ENCODE measurements at regions not wholly inside any gene's neighbourhood (a gene's known extent, or its start where the extent isn't known, plus 50 kb on each side); places are given as distances from the start of the nearest gene placed in this dataset.

DNA sequence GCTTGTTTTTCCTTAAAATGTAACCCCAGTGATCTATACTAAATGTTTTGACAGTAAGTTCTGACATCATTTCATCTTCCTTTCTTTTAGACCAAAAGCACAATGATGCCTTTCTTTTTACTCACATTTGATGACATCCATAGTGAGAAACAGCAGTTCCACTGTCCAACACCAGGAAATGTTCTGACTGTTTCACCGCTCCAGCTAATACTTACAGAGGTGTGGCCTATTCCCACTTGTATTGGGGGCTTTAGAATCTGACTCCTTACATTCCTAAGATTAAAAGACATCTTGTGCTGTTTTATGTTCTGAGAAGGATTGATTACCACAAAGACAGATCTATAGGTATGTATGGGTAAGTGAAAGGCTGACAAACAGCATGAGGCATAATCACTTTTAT lies 1018.2 kb upstream of the PRMT6 start:
- H3K4me3 ChIP-seq (ENCODE audit: low read length): no peak overlapping the region
- H3K4me1 ChIP-seq (ENCODE audit: control insufficient read depth, insufficient read depth, low read length): no peaks in the 10 kb centered on the region
- no peaks in the 10 kb centered on the region for H3K36me3 ChIP-seq (ENCODE audit: control insufficient read depth, insufficient read depth, low read length)
- no peak overlapping the region for H3K9ac ChIP-seq (ENCODE audit: low read length)
- no peaks in the 10 kb centered on the region for H3K27me3 ChIP-seq (ENCODE audit: control insufficient read depth, insufficient read depth, low read length)
- no peak overlapping the region for H3K27ac ChIP-seq (ENCODE audit: low read depth, low read length)

DNA sequence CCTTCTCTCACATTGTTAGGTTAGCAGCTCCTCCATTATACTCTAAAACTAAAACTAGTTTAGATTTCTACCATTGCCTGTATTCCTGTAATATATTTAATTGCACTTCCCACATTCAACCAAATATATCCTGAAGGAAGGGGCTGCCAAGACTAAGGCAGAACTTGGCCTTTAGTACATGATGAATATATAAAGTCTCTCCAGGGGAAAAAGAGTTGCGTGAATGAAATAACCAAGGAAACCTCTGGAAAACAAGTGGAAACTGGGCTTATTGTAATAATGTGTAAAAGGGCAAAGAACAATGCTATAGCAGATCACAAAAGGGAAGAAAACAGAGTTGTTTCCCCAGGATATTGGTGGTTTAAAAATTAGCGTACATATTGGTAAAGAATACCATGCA lies 1012.5 kb upstream of the PRMT6 start:
- H3K27ac ChIP-seq (ENCODE audit: low read depth, low read length): no peak overlapping the region
- H3K4me1 ChIP-seq (ENCODE audit: control insufficient read depth, insufficient read depth, low read length): no peaks in the 10 kb centered on the region
- H3K27me3 ChIP-seq (ENCODE audit: control insufficient read depth, insufficient read depth, low read length): no peaks in the 10 kb centered on the region
- no peak overlapping the region for H3K9ac ChIP-seq (ENCODE audit: low read length)
- no peak overlapping the region for H3K4me3 ChIP-seq (ENCODE audit: low read length)
- H3K36me3 ChIP-seq (ENCODE audit: control insufficient read depth, insufficient read depth, low read length): no peaks in the 10 kb centered on the region

DNA sequence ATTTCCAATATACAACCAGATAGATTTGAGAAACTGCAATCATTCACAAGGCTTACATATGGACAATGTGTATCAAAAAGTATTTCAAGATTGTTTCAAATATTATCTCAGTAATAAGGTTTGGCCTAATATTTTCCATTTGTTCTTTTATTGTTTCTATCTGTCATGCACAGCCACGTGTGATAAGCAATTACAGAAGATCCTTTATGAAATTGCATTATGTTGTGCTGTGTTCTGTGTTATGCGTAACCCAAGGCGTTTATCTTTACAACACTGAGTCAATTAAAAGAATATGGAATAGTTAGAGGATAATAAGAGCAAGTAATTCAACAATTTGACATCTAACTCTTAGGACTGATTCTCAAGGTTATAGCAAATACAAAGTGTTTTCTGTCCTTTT lies 1009.3 kb upstream of the PRMT6 start:
- no peaks in the 10 kb centered on the region for H3K36me3 ChIP-seq (ENCODE audit: control insufficient read depth, insufficient read depth, low read length)
- no peak overlapping the region for H3K9ac ChIP-seq (ENCODE audit: low read length)
- H3K27me3 ChIP-seq (ENCODE audit: control insufficient read depth, insufficient read depth, low read length): no peaks in the 10 kb centered on the region
- no peaks in the 10 kb centered on the region for H3K4me1 ChIP-seq (ENCODE audit: control insufficient read depth, insufficient read depth, low read length)
- no peak overlapping the region for H3K27ac ChIP-seq (ENCODE audit: low read depth, low read length)
- H3K4me3 ChIP-seq (ENCODE audit: low read length): no peak overlapping the region

DNA sequence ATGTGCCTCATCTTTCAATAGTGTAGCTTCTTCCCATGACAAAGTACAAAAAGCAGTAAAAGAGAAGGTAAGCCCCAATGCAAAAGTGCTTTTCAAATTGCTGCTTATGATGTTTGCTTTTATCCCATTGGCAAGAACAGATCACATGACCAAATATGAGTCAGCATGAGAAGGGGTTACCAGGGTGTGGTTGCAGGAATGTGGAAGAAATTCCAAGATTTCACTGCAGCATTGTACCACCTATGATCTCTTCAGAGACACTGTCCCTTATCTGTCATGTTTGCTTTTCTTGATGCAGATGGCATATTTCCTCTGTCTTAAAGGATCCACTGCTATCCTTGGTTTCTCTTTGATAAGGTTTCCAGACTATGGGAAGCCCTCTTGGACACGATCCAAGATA lies 1006.9 kb upstream of the PRMT6 start:
- Histone ChIP-seq H3K4me3 (ENCODE audit: low read length) (no peak overlapping the region), H3K4me1 (ENCODE audit: control insufficient read depth, insufficient read depth, low read length) (no peaks in the 10 kb centered on the region), H3K9ac (ENCODE audit: low read length) (no peak overlapping the region), H3K27ac (ENCODE audit: low read depth, low read length) (no peak overlapping the region), H3K36me3 (ENCODE audit: control insufficient read depth, insufficient read depth, low read length) (no peaks in the 10 kb centered on the region), H3K27me3 (ENCODE audit: control insufficient read depth, insufficient read depth, low read length) (no peaks in the 10 kb centered on the region)

DNA sequence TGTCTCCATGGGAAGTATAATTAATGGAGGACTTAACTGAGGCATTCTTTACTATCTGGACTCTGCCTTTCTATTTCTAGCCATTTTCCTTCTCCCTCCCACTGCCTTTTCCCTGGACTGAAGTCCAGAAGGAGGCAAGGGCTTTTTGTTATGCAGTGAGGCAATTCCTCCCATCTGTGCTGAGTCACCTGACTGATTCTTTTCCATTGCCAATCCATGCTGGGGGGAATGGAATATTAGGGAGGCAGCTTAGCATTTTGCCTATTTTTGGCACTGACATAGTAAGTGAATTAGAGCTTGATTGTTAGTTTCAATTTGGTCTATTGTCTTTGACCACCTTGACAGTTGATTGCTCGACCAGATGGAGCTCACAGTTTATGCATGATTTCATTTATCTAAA lies 1000.6 kb upstream of the PRMT6 start:
- H3K4me1 ChIP-seq (ENCODE audit: control insufficient read depth, insufficient read depth, low read length): no peaks in the 10 kb centered on the region
- no peak overlapping the region for H3K9ac ChIP-seq (ENCODE audit: low read length)
- no peaks in the 10 kb centered on the region for H3K36me3 ChIP-seq (ENCODE audit: control insufficient read depth, insufficient read depth, low read length)
- H3K27me3 ChIP-seq (ENCODE audit: control insufficient read depth, insufficient read depth, low read length): no peaks in the 10 kb centered on the region
- H3K4me3 ChIP-seq (ENCODE audit: low read length): no peak overlapping the region
- H3K27ac ChIP-seq (ENCODE audit: low read depth, low read length): no peak overlapping the region

DNA sequence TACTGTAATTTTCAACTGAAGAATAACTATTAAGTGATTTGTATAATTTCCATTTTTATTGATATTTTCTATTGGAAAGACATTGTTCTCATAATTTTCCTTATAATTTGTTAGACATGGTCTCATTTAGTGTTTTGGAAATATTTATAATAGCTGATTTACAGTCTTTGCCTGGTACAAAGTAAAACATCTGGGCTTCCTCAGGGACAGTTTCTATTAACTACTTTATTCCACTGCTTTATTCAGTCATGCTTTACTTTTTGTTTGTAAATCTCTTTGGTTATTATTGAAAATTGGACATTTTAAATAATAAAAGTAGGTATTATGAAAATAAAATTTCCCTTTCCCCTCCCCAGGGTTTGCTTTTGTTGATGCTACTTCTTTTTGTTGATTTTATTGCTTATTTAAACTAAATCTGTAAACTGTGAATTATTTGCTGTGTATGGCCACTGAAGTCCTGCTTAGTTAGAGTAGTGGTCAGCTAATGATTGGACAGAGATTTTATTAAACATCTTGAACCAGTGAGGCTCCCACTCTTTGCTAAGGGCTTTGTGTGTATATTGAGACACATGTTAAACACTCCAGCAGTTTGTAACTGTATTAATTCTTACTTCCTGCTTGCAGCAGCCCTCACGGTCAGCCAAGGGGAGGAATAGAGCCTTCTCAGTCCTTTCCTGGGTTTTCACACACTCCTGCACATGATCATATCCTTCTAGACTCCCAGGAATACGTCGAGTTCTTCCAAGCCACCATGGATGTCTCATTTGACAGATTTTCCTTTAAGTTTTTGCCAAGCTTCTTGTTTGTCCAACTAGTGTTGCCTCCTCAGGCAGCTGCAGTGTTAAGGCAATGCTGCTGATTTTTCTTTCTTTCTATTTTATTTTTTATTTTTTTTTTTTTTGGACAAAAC lies 994.6 kb upstream of the PRMT6 start:
- Histone ChIP-seq H3K4me1 (ENCODE audit: control insufficient read depth, insufficient read depth, low read length) (no peaks in the 10 kb centered on the region), H3K9ac (ENCODE audit: low read length) (no peak overlapping the region), H3K4me3 (ENCODE audit: low read length) (no peak overlapping the region), H3K36me3 (ENCODE audit: control insufficient read depth, insufficient read depth, low read length) (no peaks in the 10 kb centered on the region), H3K27ac (ENCODE audit: low read depth, low read length) (no peak overlapping the region), H3K27me3 (ENCODE audit: control insufficient read depth, insufficient read depth, low read length) (no peaks in the 10 kb centered on the region)

DNA sequence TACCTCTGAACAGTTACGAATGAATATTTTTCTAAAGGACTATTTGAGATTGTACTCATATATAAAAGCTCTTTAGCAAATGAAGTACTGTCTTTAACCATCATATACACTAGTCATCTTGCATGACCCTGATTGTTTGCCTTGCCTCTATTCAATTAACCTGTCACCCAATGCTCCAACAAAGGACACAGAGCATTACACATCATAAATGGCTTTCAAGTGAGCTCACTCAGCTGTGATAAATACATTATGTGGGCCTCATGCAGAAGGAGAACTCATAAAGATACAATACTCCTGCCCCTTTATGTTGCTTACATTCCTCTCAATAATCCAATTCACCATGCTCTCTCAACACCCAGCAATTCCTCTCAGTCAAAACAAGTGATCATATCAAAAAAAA lies 993.0 kb upstream of the PRMT6 start:
- Histone ChIP-seq H3K4me1 (ENCODE audit: control insufficient read depth, insufficient read depth, low read length) (no peaks in the 10 kb centered on the region), H3K9ac (ENCODE audit: low read length) (no peak overlapping the region), H3K36me3 (ENCODE audit: control insufficient read depth, insufficient read depth, low read length) (no peaks in the 10 kb centered on the region), H3K4me3 (ENCODE audit: low read length) (no peak overlapping the region), H3K27ac (ENCODE audit: low read depth, low read length) (no peak overlapping the region), H3K27me3 (ENCODE audit: control insufficient read depth, insufficient read depth, low read length) (no peaks in the 10 kb centered on the region)

DNA sequence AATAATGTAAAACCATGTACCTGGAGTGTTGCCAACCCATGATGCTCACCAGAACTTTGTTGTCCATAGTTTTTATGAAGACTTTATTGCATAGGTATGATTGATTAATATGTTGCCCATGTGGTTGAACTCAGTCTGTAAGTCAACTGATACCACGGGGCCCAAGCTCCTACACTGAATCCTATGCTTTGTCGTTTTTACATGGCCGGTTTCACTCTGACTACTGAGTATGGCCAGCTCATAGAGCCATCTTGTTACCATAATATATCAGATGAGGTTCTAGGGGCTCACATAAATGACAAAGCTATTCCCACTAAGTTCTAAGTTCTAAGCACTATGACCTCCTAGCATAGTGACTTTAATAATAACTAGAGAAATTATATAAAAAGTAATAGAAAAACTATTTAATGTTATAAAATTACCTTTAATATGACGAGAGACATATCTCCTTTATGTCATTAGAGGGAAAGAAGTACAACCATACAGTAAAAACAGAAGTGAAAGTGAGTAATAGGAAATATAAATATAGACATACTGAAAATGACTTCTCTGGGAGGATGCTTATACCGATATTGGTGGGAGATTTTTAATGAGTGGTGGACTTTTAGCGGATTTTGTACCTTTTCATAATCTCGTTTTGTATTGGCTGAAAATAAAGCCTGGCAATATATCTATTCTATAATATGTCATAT lies 983.4 kb upstream of the PRMT6 start:
- Histone ChIP-seq H3K27ac (ENCODE audit: low read depth, low read length) (no peak overlapping the region), H3K4me3 (ENCODE audit: low read length) (no peak overlapping the region)

DNA sequence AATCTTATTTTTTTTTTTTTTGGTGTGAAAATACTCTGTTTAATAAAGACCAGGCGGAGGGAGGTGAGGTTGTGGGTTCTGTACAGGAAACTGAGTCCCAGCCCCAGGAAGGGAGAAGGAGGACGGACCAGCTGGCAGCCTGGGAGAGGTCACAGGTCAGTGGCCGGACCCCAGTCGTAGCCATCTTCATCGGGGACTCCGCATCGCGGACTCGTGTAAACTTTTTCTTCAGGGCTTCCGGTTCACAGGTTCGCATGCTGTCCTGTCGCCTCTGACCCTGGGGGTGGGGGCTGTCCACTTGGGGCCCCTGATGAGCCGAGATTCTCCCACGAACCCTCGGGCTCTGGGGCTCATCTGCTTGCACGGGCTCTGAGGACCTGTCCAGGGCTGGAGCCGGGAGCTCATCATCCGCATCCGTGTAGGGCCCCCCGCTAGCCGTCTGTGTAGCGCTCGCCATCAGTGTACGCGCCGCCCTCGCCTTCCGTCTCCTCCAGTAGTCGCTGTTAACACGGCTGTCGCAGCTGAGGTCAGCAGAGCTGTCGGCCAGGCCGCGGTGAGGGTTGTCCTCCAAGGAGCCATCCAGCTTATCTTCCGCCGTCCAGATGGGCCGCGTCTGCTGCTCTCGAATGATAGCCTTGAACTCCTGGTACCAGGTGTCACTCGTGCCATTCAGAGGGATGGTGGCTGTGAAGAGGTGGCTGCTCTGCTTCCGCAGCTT lies 975.7 kb upstream of the PRMT6 start:
- H3K4me1 ChIP-seq (ENCODE audit: control insufficient read depth, insufficient read depth, low read length): no peaks in the 10 kb centered on the region
- H3K27me3 ChIP-seq (ENCODE audit: control insufficient read depth, insufficient read depth, low read length): no peaks in the 10 kb centered on the region
- no peaks in the 10 kb centered on the region for H3K36me3 ChIP-seq (ENCODE audit: control insufficient read depth, insufficient read depth, low read length)
- no peak overlapping the region for H3K4me3 ChIP-seq (ENCODE audit: low read length)
- H3K27ac ChIP-seq (ENCODE audit: low read depth, low read length): no peak overlapping the region
- H3K9ac ChIP-seq (ENCODE audit: low read length): no peak overlapping the region

More for the DNA sequence above, 983.4 kb upstream of the PRMT6 start:
- no peaks in the 10 kb centered on the region for H3K27me3 ChIP-seq (ENCODE audit: control insufficient read depth, insufficient read depth, low read length)
- H3K36me3 ChIP-seq (ENCODE audit: control insufficient read depth, insufficient read depth, low read length): no peaks in the 10 kb centered on the region
- H3K9ac ChIP-seq (ENCODE audit: low read length): no peak overlapping the region
- no peaks in the 10 kb centered on the region for H3K4me1 ChIP-seq (ENCODE audit: control insufficient read depth, insufficient read depth, low read length)

DNA sequence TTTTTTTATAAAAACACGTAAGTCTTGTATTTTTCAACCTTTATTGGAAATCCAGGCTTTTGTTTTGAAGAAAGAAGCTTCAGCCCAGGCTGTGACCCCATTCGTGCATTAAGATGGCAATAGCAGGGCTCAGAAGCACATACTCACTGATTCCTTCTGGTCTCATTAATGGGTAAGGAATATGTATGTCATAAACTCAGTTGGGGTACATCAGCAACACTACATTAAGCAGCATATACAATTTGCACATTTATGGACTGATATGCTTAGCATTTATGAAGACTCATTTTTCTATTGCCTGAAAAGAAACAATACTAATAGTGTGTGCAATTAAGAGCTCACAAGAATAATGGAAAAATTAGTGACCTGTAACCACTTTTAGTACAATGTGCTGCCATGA lies 945.4 kb upstream of the PRMT6 start:
- Histone ChIP-seq H3K4me1 (ENCODE audit: control insufficient read depth, insufficient read depth, low read length) (no peaks in the 10 kb centered on the region), H3K27me3 (ENCODE audit: control insufficient read depth, insufficient read depth, low read length) (no peaks in the 10 kb centered on the region), H3K27ac (ENCODE audit: low read depth, low read length) (no peak overlapping the region), H3K4me3 (ENCODE audit: low read length) (no peak overlapping the region), H3K36me3 (ENCODE audit: control insufficient read depth, insufficient read depth, low read length) (no peaks in the 10 kb centered on the region), H3K9ac (ENCODE audit: low read length) (no peak overlapping the region)

DNA sequence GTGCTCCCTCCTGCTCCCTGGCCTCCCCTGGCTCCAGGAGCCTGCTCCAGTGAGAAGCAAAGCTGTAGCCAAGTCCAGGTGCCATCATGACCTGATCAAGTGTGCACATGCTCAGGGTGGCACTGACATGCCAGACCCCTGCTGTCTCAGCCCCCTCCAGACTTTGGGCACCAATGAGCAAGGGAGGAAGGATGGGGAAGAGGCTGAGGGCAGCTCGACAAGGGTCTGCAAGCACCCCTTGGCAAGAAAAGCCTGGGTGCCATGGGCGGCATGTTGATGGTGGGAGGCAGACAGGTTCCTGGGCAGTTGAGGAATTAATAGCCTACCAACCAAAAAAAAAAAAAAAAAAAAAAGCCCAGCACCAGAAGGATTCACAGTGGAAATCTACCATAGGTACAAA lies 942.6 kb upstream of the PRMT6 start:
- no peaks in the 10 kb centered on the region for H3K4me1 ChIP-seq (ENCODE audit: control insufficient read depth, insufficient read depth, low read length)
- H3K4me3 ChIP-seq (ENCODE audit: low read length): no peak overlapping the region
- H3K9ac ChIP-seq (ENCODE audit: low read length): no peak overlapping the region
- no peaks in the 10 kb centered on the region for H3K36me3 ChIP-seq (ENCODE audit: control insufficient read depth, insufficient read depth, low read length)
- no peak overlapping the region for H3K27ac ChIP-seq (ENCODE audit: low read depth, low read length)
- no peaks in the 10 kb centered on the region for H3K27me3 ChIP-seq (ENCODE audit: control insufficient read depth, insufficient read depth, low read length)

DNA sequence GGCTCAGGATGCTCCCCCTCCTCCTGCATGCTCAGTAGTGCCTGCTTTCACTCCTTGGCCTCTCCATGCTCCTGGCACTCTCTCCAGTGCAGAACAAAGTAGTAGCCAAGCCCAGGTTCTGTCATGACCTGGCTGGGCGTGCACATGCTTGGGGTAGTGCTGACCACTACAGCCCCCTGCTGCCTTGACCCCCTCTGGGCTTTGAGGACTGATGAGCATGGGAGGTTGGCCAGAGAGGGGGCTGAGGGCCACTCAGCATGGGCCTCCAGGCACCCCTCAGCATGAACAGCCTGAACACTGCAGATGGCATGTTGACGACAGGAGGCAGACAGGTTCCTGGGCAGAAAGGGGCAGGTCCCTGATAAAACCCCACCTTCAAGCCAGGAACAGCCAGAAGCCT lies 935.7 kb upstream of the PRMT6 start:
- Histone ChIP-seq H3K4me3 (ENCODE audit: low read length) (no peak overlapping the region), H3K27me3 (ENCODE audit: control insufficient read depth, insufficient read depth, low read length) (no peaks in the 10 kb centered on the region), H3K27ac (ENCODE audit: low read depth, low read length) (no peak overlapping the region), H3K4me1 (ENCODE audit: control insufficient read depth, insufficient read depth, low read length) (no peaks in the 10 kb centered on the region), H3K36me3 (ENCODE audit: control insufficient read depth, insufficient read depth, low read length) (no peaks in the 10 kb centered on the region), H3K9ac (ENCODE audit: low read length) (no peak overlapping the region)
